ENCODE measurements at regions not wholly inside any gene's neighbourhood (a gene's known extent, or its start where the extent isn't known, plus 50 kb on each side); places are given as distances from the start of the nearest gene placed in this dataset.

GRCh38 chr2:181275643-181276070 lies 181.5 kb upstream of the ITGA4 start:
- Mint-ChIP-seq H3K9me3 (ENCODE audit: low read depth) (no peaks in the 10 kb centered on the region), H3K4me1 (ENCODE audit: low read depth) (no peaks in the 10 kb centered on the region), H3K27me3 (ENCODE audit: low read depth) (no peaks in the 10 kb centered on the region), H3K4me3 (ENCODE audit: unreplicated experiment) (no peak overlapping the region), H3K36me3 (ENCODE audit: low read depth) (no peaks in the 10 kb centered on the region), H3K27ac (ENCODE audit: unreplicated experiment) (no peak overlapping the region)
- no peak for TF ChIP-seq CTCF (IDR thresholded peaks at IDR 0.05)
- no peak for DNase-seq (ENCODE audit: low spot score)

GRCh38 chr2:181281206-181281832 lies 175.9 kb upstream of the ITGA4 start:
- no peak for DNase-seq (ENCODE audit: low spot score)
- H3K36me3 Mint-ChIP-seq (ENCODE audit: low read depth), result no peaks in the 10 kb centered on the region
- H3K4me1 Mint-ChIP-seq (ENCODE audit: low read depth), result no peaks in the 10 kb centered on the region

GRCh38 chr2:181285116-181285515 lies 172.1 kb upstream of the ITGA4 start:
- no peak for TF ChIP-seq CTCF (IDR thresholded peaks at IDR 0.05)
- no peak overlapping the region for H3K27ac Mint-ChIP-seq (ENCODE audit: unreplicated experiment)

More at GRCh38 chr2:181281206-181281832, 175.9 kb upstream of the ITGA4 start:
- no peak for TF ChIP-seq CTCF (IDR thresholded peaks at IDR 0.05)
- Mint-ChIP-seq H3K4me3 (ENCODE audit: unreplicated experiment) (no peak overlapping the region), H3K27me3 (ENCODE audit: low read depth) (no peaks in the 10 kb centered on the region), H3K27ac (ENCODE audit: unreplicated experiment) (no peak overlapping the region), H3K9me3 (ENCODE audit: low read depth) (no peaks in the 10 kb centered on the region)

GRCh38 chr2:181289698-181290097 lies 167.5 kb upstream of the ITGA4 start:
- DNase-seq (ENCODE audit: low spot score), result no peak
- H3K36me3 Mint-ChIP-seq (ENCODE audit: low read depth), result no peaks in the 10 kb centered on the region
- H3K4me1 Mint-ChIP-seq (ENCODE audit: low read depth), result peaks cover 8% of the 10 kb centered on the region
- no peak overlapping the region for H3K4me3 Mint-ChIP-seq (ENCODE audit: unreplicated experiment)
- peaks cover 3% of the 10 kb centered on the region for H3K9me3 Mint-ChIP-seq (ENCODE audit: low read depth)
- TF ChIP-seq CTCF (IDR thresholded peaks at IDR 0.05), result no peak
- H3K27ac Mint-ChIP-seq (ENCODE audit: unreplicated experiment), result no peak overlapping the region
- no peaks in the 10 kb centered on the region for H3K27me3 Mint-ChIP-seq (ENCODE audit: low read depth)

More at GRCh38 chr2:181285116-181285515, 172.1 kb upstream of the ITGA4 start:
- H3K36me3 Mint-ChIP-seq (ENCODE audit: low read depth), result no peaks in the 10 kb centered on the region
- H3K4me3 Mint-ChIP-seq (ENCODE audit: unreplicated experiment), result no peak overlapping the region
- no peaks in the 10 kb centered on the region for H3K27me3 Mint-ChIP-seq (ENCODE audit: low read depth)
- peaks cover 3% of the 10 kb centered on the region for H3K9me3 Mint-ChIP-seq (ENCODE audit: low read depth)
- DNase-seq (ENCODE audit: low spot score), result no peak
- no peaks in the 10 kb centered on the region for H3K4me1 Mint-ChIP-seq (ENCODE audit: low read depth)

GRCh38 chr2:181290182-181290581 lies 167.0 kb upstream of the ITGA4 start:
- no peaks in the 10 kb centered on the region for H3K36me3 Mint-ChIP-seq (ENCODE audit: low read depth)
- H3K27me3 Mint-ChIP-seq (ENCODE audit: low read depth), result no peaks in the 10 kb centered on the region
- no peak overlapping the region for H3K27ac Mint-ChIP-seq (ENCODE audit: unreplicated experiment)
- H3K4me3 Mint-ChIP-seq (ENCODE audit: unreplicated experiment), result no peak overlapping the region
- peaks cover 8% of the 10 kb centered on the region for H3K4me1 Mint-ChIP-seq (ENCODE audit: low read depth)
- no peak for DNase-seq (ENCODE audit: low spot score)
- peaks cover 3% of the 10 kb centered on the region for H3K9me3 Mint-ChIP-seq (ENCODE audit: low read depth)
- no peak for TF ChIP-seq CTCF (IDR thresholded peaks at IDR 0.05)

All from chondrocyte (in vitro differentiated cells).